GM23338 (cell line): ENCODE measurements at regions not wholly inside any gene's neighbourhood (a gene's known extent, or its start where the extent isn't known, plus 50 kb on each side); places are given as distances from the start of the nearest gene placed in this dataset.

Source experiments
- ATAC-seq: fragments of 200-7000 bp; cut with Tn5 transposase; 3 replicates; pipeline ENCODE4 v1.9.1; 2020
- DNase-seq: peaks from one replicate; pipeline ENCODE4 v3.0.0-alpha.2; 2015; ENCODE audit warnings: low spot score
- H2AFZ ChIP-seq: fragments of 200-600 bp; sonication (generic); 2 replicates; pipeline ENCODE4 v1.8.0; 2016; ENCODE audit warnings: antibody characterized with exemption, mild to moderate bottlenecking, moderate library complexity
- H3F3A ChIP-seq: fragments of 200-600 bp; sonication (generic); replicated peaks from 2 replicates; pipeline ENCODE4 v1.8.0; 2017; ENCODE audit warnings: antibody characterized with exemption, mixed run types, low read depth
- H3K27ac ChIP-seq: fragments of 200-600 bp; sonication (generic); 2 replicates; pipeline ENCODE4 v1.6.1; 2016; ENCODE audit warnings: low read depth
- H3K27me3 ChIP-seq: fragments of 200-600 bp; sonication (generic); 2 replicates; pipeline ENCODE4 v1.8.0; 2016; ENCODE audit warnings: mild to moderate bottlenecking, mixed run types, moderate library complexity; ENCODE audit not compliant: insufficient read depth
- H3K36me3 ChIP-seq: fragments of 200-600 bp; sonication (generic); 2 replicates; pipeline ENCODE4 v1.8.0; 2016; ENCODE audit warnings: mild to moderate bottlenecking; ENCODE audit not compliant: insufficient read depth
- H3K4me1 ChIP-seq: fragments of 200-600 bp; sonication (generic); 2 replicates; pipeline ENCODE4 v1.8.0; 2016; ENCODE audit warnings: mild to moderate bottlenecking, moderate library complexity; ENCODE audit not compliant: insufficient read depth
- H3K4me2 ChIP-seq: fragments of 200-600 bp; sonication (generic); 2 replicates; pipeline ENCODE4 v1.7.1; 2017; ENCODE audit warnings: mixed run types
- H3K4me3 ChIP-seq: fragments of 200-600 bp; sonication (generic); 2 replicates; pipeline ENCODE4 v1.6.1; 2016; ENCODE audit warnings: mixed run types
- H3K79me2 ChIP-seq: fragments of 200-600 bp; sonication (generic); replicated peaks from 2 replicates; pipeline ENCODE4 v1.8.0; 2017; ENCODE audit warnings: mild to moderate bottlenecking; ENCODE audit not compliant: insufficient read depth
- H3K9me2 ChIP-seq: fragments of 200-600 bp; sonication (generic); 2 replicates; pipeline ENCODE4 v1.8.0; 2017; ENCODE audit not compliant: insufficient read depth
- H4K20me1 ChIP-seq: fragments of 200-600 bp; sonication (generic); replicated peaks from 2 replicates; pipeline ENCODE4 v1.8.0; 2017; ENCODE audit warnings: mild to moderate bottlenecking; ENCODE audit not compliant: insufficient read depth
- H3K27ac Mint-ChIP-seq: 2 replicates; pipeline ENCODE4 v1.8.0; 2020; ENCODE audit warnings: inconsistent platforms, mild to moderate bottlenecking, moderate library complexity, mixed read lengths
- H3K27me3 Mint-ChIP-seq: 3 replicates; pipeline ENCODE4 v1.8.0; 2022; ENCODE audit warnings: low read depth, mild to moderate bottlenecking, moderate library complexity, mixed read lengths, inconsistent platforms; ENCODE audit not compliant: insufficient read depth, poor library complexity
- H3K36me3 Mint-ChIP-seq: 3 replicates; pipeline ENCODE4 v1.8.0; 2021; ENCODE audit warnings: low read depth, mild to moderate bottlenecking, inconsistent platforms, moderate library complexity, mixed read lengths
- H3K4me1 Mint-ChIP-seq: 3 replicates; pipeline ENCODE4 v1.8.0; 2020; ENCODE audit warnings: mild to moderate bottlenecking, inconsistent platforms, mixed read lengths
- H3K4me3 Mint-ChIP-seq: 3 replicates; pipeline ENCODE4 v1.8.0; 2021; ENCODE audit warnings: moderate library complexity, mild to moderate bottlenecking, inconsistent platforms, mixed read lengths
- H3K9me3 Mint-ChIP-seq: 3 replicates; pipeline ENCODE4 v1.8.0; 2020; ENCODE audit warnings: moderate library complexity, mild to moderate bottlenecking, inconsistent platforms, mixed read lengths
- CREB1 ChIP-seq: fragments of 250-450 bp; sonication (Bioruptor Pico); IDR thresholded peaks from 2 replicates; pipeline ENCODE4 v1.5.0; 2020; ENCODE audit warnings: low read depth, mild to moderate bottlenecking, moderate library complexity
- ETS1 ChIP-seq: IDR thresholded peaks from 2 replicates; pipeline ENCODE4 v1.6.1; 2016; ENCODE audit warnings: antibody characterized with exemption
- EZH2 ChIP-seq: fragments of 200-600 bp; sonication (generic); IDR thresholded peaks from one replicate; pipeline ENCODE4 v1.8.0; 2017; ENCODE audit warnings: antibody characterized with exemption, mild to moderate bottlenecking, low read depth; ENCODE audit not compliant: unreplicated experiment
- EZH2phosphoT487 ChIP-seq: fragments of 200-600 bp; sonication (generic); IDR thresholded peaks from one replicate; pipeline ENCODE4 v1.8.1; 2018; ENCODE audit warnings: antibody characterized with exemption; ENCODE audit not compliant: unreplicated experiment
- JUNB ChIP-seq: IDR thresholded peaks from one replicate; pipeline ENCODE4 v1.6.1; 2016; ENCODE audit warnings: antibody characterized with exemption; ENCODE audit not compliant: unreplicated experiment
- NANOG ChIP-seq: IDR thresholded peaks from 2 replicates; pipeline ENCODE4 v1.6.1; 2016; ENCODE audit warnings: antibody characterized with exemption, borderline replicate concordance
- POLR2AphosphoS5 ChIP-seq: IDR thresholded peaks from 2 replicates; pipeline ENCODE4 v1.6.1; 2016; ENCODE audit warnings: antibody characterized with exemption, low read depth
- REST ChIP-seq: IDR thresholded peaks from one replicate; pipeline ENCODE4 v1.6.1; 2018; ENCODE audit warnings: antibody characterized with exemption; ENCODE audit not compliant: unreplicated experiment
- STAT1 ChIP-seq: IDR thresholded peaks from one replicate; pipeline ENCODE4 v1.6.1; 2016; ENCODE audit warnings: antibody characterized with exemption; ENCODE audit not compliant: unreplicated experiment
- ZNF114 ChIP-seq: fragments of 250-450 bp; sonication (Bioruptor Pico); IDR thresholded peaks from 2 replicates; pipeline ENCODE4 v1.5.0; 2020; ENCODE audit warnings: mild to moderate bottlenecking, moderate library complexity
- ZNF331 ChIP-seq: fragments of 250-450 bp; sonication (Bioruptor Pico); IDR thresholded peaks from 2 replicates; pipeline ENCODE4 v1.5.0; 2020; ENCODE audit warnings: low read depth, mild to moderate bottlenecking, moderate library complexity
- TF ChIP-seq, protein P1 (sequence below): fragments of 250-450 bp; sonication (Bioruptor Pico); IDR thresholded peaks from 2 replicates; pipeline ENCODE4 v1.5.0; 2020; ENCODE audit warnings: mild to moderate bottlenecking, moderate library complexity
- TF ChIP-seq, protein P2 (sequence below), 2 experiments: fragments of 200-600 bp in 1 of 2; sonication (generic) in 1 of 2; conservative IDR thresholded peaks; 2 replicates each; pipeline versions ENCODE4 v1.5.1 to v1.6.1; 2016 to 2017; ENCODE audit warnings: antibody characterized with exemption in 2 of 2, low read depth in 2 of 2, mild to moderate bottlenecking in 2 of 2, moderate library complexity in 1 of 2

GRCh38 chrX:6857749-6858148 lies 289.8 kb upstream of the STS start:
- no peak overlapping the region for H3K4me3 Mint-ChIP-seq
- no peak for ATAC-seq
- H2AFZ ChIP-seq, result no peak overlapping the region
- H3K9me2 ChIP-seq, result no peaks in the 10 kb centered on the region; the same call in 1 of the 2 replicates
- peaks cover 57% of the 10 kb centered on the region for H3K36me3 Mint-ChIP-seq
- H3K79me2 ChIP-seq, result no peaks in the 10 kb centered on the region
- DNase-seq, result no peak
- peaks cover 23% of the 10 kb centered on the region for H3K4me1 ChIP-seq
- H3K9me3 Mint-ChIP-seq, result peaks cover 51% of the 10 kb centered on the region
- H3K36me3 ChIP-seq, result no peaks in the 10 kb centered on the region
- TF ChIP-seq CREB1 (CRISPR knock-in tag), result no peak
- TF ChIP-seq, protein P1, sequence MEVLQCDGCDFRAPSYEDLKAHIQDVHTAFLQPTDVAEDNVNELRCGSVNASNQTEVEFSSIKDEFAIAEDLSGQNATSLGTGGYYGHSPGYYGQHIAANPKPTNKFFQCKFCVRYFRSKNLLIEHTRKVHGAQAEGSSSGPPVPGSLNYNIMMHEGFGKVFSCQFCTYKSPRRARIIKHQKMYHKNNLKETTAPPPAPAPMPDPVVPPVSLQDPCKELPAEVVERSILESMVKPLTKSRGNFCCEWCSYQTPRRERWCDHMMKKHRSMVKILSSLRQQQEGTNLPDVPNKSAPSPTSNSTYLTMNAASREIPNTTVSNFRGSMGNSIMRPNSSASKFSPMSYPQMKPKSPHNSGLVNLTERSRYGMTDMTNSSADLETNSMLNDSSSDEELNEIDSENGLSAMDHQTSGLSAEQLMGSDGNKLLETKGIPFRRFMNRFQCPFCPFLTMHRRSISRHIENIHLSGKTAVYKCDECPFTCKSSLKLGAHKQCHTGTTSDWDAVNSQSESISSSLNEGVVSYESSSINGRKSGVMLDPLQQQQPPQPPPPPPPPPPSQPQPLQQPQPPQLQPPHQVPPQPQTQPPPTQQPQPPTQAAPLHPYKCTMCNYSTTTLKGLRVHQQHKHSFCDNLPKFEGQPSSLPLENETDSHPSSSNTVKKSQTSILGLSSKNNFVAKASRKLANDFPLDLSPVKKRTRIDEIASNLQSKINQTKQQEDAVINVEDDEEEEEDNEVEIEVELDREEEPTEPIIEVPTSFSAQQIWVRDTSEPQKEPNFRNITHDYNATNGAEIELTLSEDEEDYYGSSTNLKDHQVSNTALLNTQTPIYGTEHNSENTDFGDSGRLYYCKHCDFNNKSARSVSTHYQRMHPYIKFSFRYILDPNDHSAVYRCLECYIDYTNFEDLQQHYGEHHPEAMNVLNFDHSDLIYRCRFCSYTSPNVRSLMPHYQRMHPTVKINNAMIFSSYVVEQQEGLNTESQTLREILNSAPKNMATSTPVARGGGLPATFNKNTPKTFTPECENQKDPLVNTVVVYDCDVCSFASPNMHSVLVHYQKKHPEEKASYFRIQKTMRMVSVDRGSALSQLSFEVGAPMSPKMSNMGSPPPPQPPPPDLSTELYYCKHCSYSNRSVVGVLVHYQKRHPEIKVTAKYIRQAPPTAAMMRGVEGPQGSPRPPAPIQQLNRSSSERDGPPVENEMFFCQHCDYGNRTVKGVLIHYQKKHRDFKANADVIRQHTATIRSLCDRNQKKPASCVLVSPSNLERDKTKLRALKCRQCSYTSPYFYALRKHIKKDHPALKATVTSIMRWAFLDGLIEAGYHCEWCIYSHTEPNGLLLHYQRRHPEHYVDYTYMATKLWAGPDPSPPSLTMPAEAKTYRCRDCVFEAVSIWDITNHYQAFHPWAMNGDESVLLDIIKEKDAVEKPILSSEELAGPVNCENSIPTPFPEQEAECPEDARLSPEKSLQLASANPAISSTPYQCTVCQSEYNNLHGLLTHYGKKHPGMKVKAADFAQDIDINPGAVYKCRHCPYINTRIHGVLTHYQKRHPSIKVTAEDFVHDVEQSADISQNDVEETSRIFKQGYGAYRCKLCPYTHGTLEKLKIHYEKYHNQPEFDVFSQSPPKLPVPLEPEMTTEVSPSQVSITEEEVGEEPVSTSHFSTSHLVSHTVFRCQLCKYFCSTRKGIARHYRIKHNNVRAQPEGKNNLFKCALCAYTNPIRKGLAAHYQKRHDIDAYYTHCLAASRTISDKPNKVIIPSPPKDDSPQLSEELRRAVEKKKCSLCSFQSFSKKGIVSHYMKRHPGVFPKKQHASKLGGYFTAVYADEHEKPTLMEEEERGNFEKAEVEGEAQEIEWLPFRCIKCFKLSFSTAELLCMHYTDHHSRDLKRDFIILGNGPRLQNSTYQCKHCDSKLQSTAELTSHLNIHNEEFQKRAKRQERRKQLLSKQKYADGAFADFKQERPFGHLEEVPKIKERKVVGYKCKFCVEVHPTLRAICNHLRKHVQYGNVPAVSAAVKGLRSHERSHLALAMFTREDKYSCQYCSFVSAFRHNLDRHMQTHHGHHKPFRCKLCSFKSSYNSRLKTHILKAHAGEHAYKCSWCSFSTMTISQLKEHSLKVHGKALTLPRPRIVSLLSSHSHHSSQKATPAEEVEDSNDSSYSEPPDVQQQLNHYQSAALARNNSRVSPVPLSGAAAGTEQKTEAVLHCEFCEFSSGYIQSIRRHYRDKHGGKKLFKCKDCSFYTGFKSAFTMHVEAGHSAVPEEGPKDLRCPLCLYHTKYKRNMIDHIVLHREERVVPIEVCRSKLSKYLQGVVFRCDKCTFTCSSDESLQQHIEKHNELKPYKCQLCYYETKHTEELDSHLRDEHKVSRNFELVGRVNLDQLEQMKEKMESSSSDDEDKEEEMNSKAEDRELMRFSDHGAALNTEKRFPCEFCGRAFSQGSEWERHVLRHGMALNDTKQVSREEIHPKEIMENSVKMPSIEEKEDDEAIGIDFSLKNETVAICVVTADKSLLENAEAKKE (CRISPR knock-in tag), result no peak
- TF ChIP-seq EZH2phosphoT487, result no peak
- no peak for TF ChIP-seq NANOG
- TF ChIP-seq, protein P2, sequence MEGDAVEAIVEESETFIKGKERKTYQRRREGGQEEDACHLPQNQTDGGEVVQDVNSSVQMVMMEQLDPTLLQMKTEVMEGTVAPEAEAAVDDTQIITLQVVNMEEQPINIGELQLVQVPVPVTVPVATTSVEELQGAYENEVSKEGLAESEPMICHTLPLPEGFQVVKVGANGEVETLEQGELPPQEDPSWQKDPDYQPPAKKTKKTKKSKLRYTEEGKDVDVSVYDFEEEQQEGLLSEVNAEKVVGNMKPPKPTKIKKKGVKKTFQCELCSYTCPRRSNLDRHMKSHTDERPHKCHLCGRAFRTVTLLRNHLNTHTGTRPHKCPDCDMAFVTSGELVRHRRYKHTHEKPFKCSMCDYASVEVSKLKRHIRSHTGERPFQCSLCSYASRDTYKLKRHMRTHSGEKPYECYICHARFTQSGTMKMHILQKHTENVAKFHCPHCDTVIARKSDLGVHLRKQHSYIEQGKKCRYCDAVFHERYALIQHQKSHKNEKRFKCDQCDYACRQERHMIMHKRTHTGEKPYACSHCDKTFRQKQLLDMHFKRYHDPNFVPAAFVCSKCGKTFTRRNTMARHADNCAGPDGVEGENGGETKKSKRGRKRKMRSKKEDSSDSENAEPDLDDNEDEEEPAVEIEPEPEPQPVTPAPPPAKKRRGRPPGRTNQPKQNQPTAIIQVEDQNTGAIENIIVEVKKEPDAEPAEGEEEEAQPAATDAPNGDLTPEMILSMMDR (conservative IDR thresholded peaks at IDR 0.05; ENCODE audit: low read depth in 2 of 2), result no peak
- no peak for TF ChIP-seq REST
- no peak for TF ChIP-seq POLR2AphosphoS5
- TF ChIP-seq EZH2, result no peak
- TF ChIP-seq ETS1, result no peak
- TF ChIP-seq ZNF114 (CRISPR knock-in tag), result no peak
- no peak for TF ChIP-seq STAT1
- TF ChIP-seq JUNB, result no peak
- no peak for TF ChIP-seq ZNF331 (CRISPR knock-in tag)
- H3K4me3 ChIP-seq, result no peak overlapping the region
- no peaks in the 10 kb centered on the region for H4K20me1 ChIP-seq
- H3K27me3 ChIP-seq, result no peaks in the 10 kb centered on the region
- H3K27me3 Mint-ChIP-seq, result no peaks in the 10 kb centered on the region
- no peak overlapping the region for H3K4me2 ChIP-seq
- peaks cover 20% of the 10 kb centered on the region for H3K4me1 Mint-ChIP-seq
- H3K27ac ChIP-seq, result no peak overlapping the region
- H3F3A ChIP-seq, result no peaks in the 10 kb centered on the region
- no peak overlapping the region for H3K27ac Mint-ChIP-seq
